Aorta (tissue), 5 donors: ENCODE measurements at regions not wholly inside any gene's neighbourhood (a gene's known extent, or its start where the extent isn't known, plus 50 kb on each side); places are given as distances from the start of the nearest gene placed in this dataset.

Source experiments
- ATAC-seq: fragments of 200-7000 bp; cut with Tn5 transposase; one replicate; pipeline ENCODE4 v1.9.1; 2022; ENCODE audit warnings: moderate library complexity; ENCODE audit not compliant: low FRiP score
- DNase-seq, 2 donors: peaks; one replicate each; pipeline ENCODE4 v3.0.0-alpha.2; 2020
- H3K27ac ChIP-seq, 2 donors: one replicate each; pipeline ENCODE4 v1.5.1; 2013; ENCODE audit warnings: low read length in 2 of 2, mild to moderate bottlenecking in 2 of 2, moderate library complexity in 2 of 2, control low read depth in 1 of 2, inconsistent platforms in 1 of 2, low read depth in 1 of 2
- H3K27me3 ChIP-seq, 2 donors: one replicate each; pipeline ENCODE4 v1.6.1; 2013; ENCODE audit warnings: control low read depth in 1 of 2, low read length in 1 of 2, mild to moderate bottlenecking in 1 of 2, moderate library complexity in 1 of 2; ENCODE audit not compliant: insufficient read depth in 2 of 2, control insufficient read depth in 1 of 2
- H3K36me3 ChIP-seq, 2 donors: one replicate each; pipeline ENCODE4 v1.6.1; 2013; ENCODE audit warnings: control low read depth in 1 of 2, low read length in 1 of 2, mild to moderate bottlenecking in 1 of 2; ENCODE audit not compliant: insufficient read depth in 2 of 2, control insufficient read depth in 1 of 2
- H3K4me1 ChIP-seq, 2 donors: one replicate each; pipeline ENCODE4 v1.6.1; 2013; ENCODE audit warnings: low read length in 2 of 2, control low read depth in 1 of 2, mild to moderate bottlenecking in 1 of 2, moderate library complexity in 1 of 2; ENCODE audit not compliant: insufficient read depth in 2 of 2, control insufficient read depth in 1 of 2
- H3K4me3 ChIP-seq, 2 donors: one replicate each; pipeline ENCODE4 v1.5.1; 2013; ENCODE audit warnings: low read length in 2 of 2, control low read depth in 1 of 2, mild to moderate bottlenecking in 1 of 2
- H3K9me3 ChIP-seq: one replicate; pipeline ENCODE4 v1.6.1; 2013; ENCODE audit warnings: mild to moderate bottlenecking, low read length; ENCODE audit not compliant: control insufficient read depth
- WGBS, 2 donors: extraction: QIAGEN DNeasy Blood & Tissue Kit; methylation state at CpG; one replicate each; pipeline ENCODE4 v1.1.7; 2013; 5-methylcytosine and 5-hydroxymethylcytosine counted together
- intact Hi-C, 2 donors: fragments of 100-400 bp; cut with DNase I; formaldehyde crosslinking; loops; one replicate each; pipeline versions ENCODE4 v1.14.2 to v1.15.0; 2022
- donor health status: healthy with polysubstance abuse.
- donor health status: Bipolar disorder and iron deficiency.
- donor health status: DM: no; HTN: no; CAD: no.
- donor health status: DM: no; HTN: no; CAD: no.
- donor health status: DM: yes; HTN: yes; CAD: no.

- intact Hi-C loops: no loop called here
- Histone ChIP-seq H3K36me3 (no peaks in the 10 kb centered on the region), H3K4me3 (no peak overlapping the region), H3K4me1 (no peaks in the 10 kb centered on the region), H3K9me3 (no peaks in the 10 kb centered on the region), H3K27ac (no peak overlapping the region), H3K27me3 (no peaks in the 10 kb centered on the region)
- WGBS, 2 donors: 30 to 42% methylated on average over 1 of the region's 1 CpG
- DNase-seq: no peak
- no peak for ATAC-seq
Observed at GRCh38 chr11:109130910-109131309, 291.1 kb upstream of the C11orf87 start.

- 50 to 60% methylated on average over 4 of the region's 4 CpGs for WGBS, 2 donors
- intact Hi-C loops: no loop called here
- H3K4me1 ChIP-seq: no peaks in the 10 kb centered on the region
Observed at GRCh38 chr11:109132539-109132938, 289.5 kb upstream of the C11orf87 start.

DNA sequence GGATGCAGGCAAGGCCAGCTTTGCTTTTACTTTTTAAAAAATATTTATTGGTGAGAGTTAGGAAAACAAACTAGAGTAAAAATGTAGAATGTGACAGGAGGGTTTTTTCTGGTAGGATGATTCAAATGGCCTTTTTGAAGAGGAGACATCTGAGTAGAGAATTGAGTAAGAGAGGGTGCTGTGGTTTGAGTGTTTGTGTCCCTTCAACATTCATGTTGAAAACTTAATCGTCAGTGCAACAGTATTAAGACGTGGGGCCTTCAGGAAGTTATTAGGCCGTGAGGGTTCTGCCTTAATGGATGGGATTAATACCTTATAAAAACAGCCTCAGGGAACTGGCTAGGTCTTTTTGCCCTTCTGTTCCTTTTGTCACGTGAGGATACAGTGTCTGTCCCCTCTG lies 288.8 kb upstream of the C11orf87 start:
- intact Hi-C loops: no loop called here
- H3K4me3 ChIP-seq: no peak overlapping the region
- no peaks in the 10 kb centered on the region for H3K36me3 ChIP-seq
- ATAC-seq (no peak), DNase-seq (no peak)
- no peaks in the 10 kb centered on the region for H3K27me3 ChIP-seq
- H3K9me3 ChIP-seq: no peaks in the 10 kb centered on the region
- H3K27ac ChIP-seq: no peak overlapping the region
- no peaks in the 10 kb centered on the region for H3K4me1 ChIP-seq
- 73 to 80% methylated on average over 4 of the region's 4 CpGs for WGBS, 2 donors

More at GRCh38 chr11:109132539-109132938, 289.5 kb upstream of the C11orf87 start:
- ATAC-seq: no peak
- Histone ChIP-seq H3K36me3 (no peaks in the 10 kb centered on the region), H3K27me3 (no peaks in the 10 kb centered on the region), H3K4me3 (no peak overlapping the region), H3K9me3 (no peaks in the 10 kb centered on the region), H3K27ac (no peak overlapping the region)
- no peak for DNase-seq

GRCh38 chr11:109135627-109136026 lies 286.4 kb upstream of the C11orf87 start:
- Histone ChIP-seq H3K9me3 (no peaks in the 10 kb centered on the region), H3K4me3 (no peak overlapping the region), H3K27me3 (no peaks in the 10 kb centered on the region), H3K4me1 (no peaks in the 10 kb centered on the region), H3K36me3 (no peaks in the 10 kb centered on the region), H3K27ac (no peak overlapping the region)
- ATAC-seq (no peak), DNase-seq (no peak)
- WGBS, 2 donors: 74 to 76% methylated on average over 2 of the region's 2 CpGs
- intact Hi-C loops: no loop called here

DNA sequence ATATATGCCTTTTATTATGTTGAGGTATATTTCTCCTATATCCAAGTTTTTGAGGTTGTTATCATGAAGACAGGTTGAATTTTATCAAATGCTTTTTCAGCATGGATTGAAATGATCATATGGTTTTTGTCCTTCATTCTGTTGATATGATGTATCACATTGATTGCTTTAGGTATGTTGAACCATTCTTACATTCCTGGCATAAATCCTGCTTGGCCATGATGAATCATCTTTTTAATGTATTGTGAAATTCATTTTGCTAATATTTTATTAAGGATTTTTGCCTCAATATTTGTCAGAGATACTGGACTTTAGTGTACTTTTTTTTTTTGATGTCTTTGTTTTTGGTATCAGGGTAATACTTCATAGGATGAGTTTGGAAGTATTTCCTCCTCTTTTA lies 283.8 kb upstream of the C11orf87 start:
- H3K9me3 ChIP-seq: no peaks in the 10 kb centered on the region
- no peaks in the 10 kb centered on the region for H3K4me1 ChIP-seq
- ATAC-seq: no peak
- no peak overlapping the region for H3K27ac ChIP-seq
- no peak for DNase-seq
- no peaks in the 10 kb centered on the region for H3K27me3 ChIP-seq
- H3K36me3 ChIP-seq: no peaks in the 10 kb centered on the region
- intact Hi-C loops: no loop called here
- no peak overlapping the region for H3K4me3 ChIP-seq

- no peak overlapping the region for H3K4me3 ChIP-seq
- ATAC-seq: no peak
- intact Hi-C loops: no loop called here
Observed at GRCh38 chr11:109140426-109140825, 281.6 kb upstream of the C11orf87 start.

DNA sequence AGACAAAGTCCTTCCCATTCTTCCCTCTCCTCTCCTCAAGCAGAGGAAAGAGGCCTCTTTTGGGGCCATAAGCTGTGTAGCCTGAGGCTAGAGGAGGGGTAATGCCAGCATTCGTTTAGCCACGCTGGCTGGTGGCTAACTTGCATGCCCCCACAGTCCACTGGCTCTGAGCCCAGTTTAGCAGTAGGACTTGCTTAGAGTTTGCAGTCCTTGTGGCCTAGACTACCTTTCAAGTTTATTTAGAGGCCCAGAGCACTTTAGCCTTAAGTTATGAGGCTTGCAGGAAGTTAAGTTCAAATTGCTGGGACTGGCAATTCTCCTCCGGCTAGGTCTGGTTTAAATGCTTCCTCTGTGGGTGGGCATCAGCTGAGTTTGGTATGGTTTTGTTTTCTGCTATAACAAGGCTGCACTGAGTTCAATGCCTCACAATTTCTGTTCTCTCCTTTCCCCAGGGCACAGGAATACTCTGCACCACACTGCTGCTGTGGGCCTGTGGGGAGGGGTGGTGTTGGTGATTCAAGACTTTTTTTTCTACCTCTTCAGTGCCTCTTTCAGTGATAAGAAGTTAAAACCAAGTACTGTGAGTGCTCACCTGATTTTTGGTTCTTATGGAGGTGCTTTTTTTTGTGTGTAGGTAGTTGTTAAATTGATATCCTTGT lies 281.0 kb upstream of the C11orf87 start:
- Histone ChIP-seq H3K27ac (no peak overlapping the region), H3K4me3 (no peak overlapping the region), H3K27me3 (no peaks in the 10 kb centered on the region), H3K36me3 (no peaks in the 10 kb centered on the region), H3K9me3 (no peaks in the 10 kb centered on the region), H3K4me1 (no peaks in the 10 kb centered on the region)
- intact Hi-C loops: no loop called here
- ATAC-seq (no peak), DNase-seq (no peak)
- 76 to 88% methylated on average over 3 of the region's 3 CpGs for WGBS, 2 donors

More at GRCh38 chr11:109140426-109140825, 281.6 kb upstream of the C11orf87 start:
- DNase-seq: no peak
- no peaks in the 10 kb centered on the region for H3K27me3 ChIP-seq
- H3K9me3 ChIP-seq: no peaks in the 10 kb centered on the region
- no peaks in the 10 kb centered on the region for H3K36me3 ChIP-seq
- no peak overlapping the region for H3K27ac ChIP-seq
- H3K4me1 ChIP-seq: no peaks in the 10 kb centered on the region

DNA sequence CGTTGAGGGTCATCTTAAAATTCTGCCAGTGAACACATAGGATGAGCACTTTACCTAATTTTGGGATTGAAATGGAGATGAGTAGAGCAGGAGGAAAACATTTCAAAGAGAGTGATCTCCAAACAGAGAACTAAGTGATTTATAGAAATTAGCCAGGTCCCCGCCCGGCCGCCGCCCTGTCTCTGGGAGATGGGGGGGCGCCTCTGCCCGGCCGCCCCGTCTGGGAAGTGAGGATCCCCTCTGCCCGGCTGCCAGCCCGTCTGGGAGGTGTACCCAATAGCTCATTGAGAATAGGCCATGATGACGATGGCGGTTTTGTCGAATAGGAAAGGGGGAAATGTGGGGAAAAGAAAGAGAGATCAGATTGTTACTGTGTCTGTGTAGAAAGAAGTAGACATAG lies 276.7 kb upstream of the C11orf87 start:
- Histone ChIP-seq H3K27me3 (no peaks in the 10 kb centered on the region), H3K36me3 (no peaks in the 10 kb centered on the region), H3K4me1 (peaks cover 0 to 2% of the 10 kb centered on the region in 2 donors), H3K9me3 (no peaks in the 10 kb centered on the region), H3K4me3 (no peak overlapping the region), H3K27ac (no peak overlapping the region)
- no peak for ATAC-seq
- intact Hi-C loops: no loop called here
- no peak for DNase-seq
- 93 to 97% methylated on average over 14 of the region's 14 CpGs for WGBS, 2 donors

GRCh38 chr11:109147726-109148125 lies 274.3 kb upstream of the C11orf87 start:
- Histone ChIP-seq H3K27me3 (no peaks in the 10 kb centered on the region), H3K4me1 (peaks cover 0 to 2% of the 10 kb centered on the region in 2 donors), H3K36me3 (no peaks in the 10 kb centered on the region), H3K4me3 (no peak overlapping the region), H3K27ac (no peak overlapping the region), H3K9me3 (no peaks in the 10 kb centered on the region)
- no peak for DNase-seq
- no peak for ATAC-seq
- intact Hi-C loops: no loop called here
